Ishikawa (cell line): ENCODE measurements at regions not wholly inside any gene's neighbourhood (a gene's known extent, or its start where the extent isn't known, plus 50 kb on each side); places are given as distances from the start of the nearest gene placed in this dataset.

Experiments used
- CEBPB ChIP-seq: IDR thresholded peaks from 2 replicates; pipeline ENCODE4 v1.6.1; 2012
- CREB1 ChIP-seq: IDR thresholded peaks from 2 replicates; pipeline ENCODE4 v1.6.1; 2012; ENCODE audit warnings: low read depth
- EGR1 ChIP-seq: IDR thresholded peaks from 2 replicates; pipeline ENCODE4 v1.6.1; 2012
- EP300 ChIP-seq: IDR thresholded peaks from 2 replicates; pipeline ENCODE4 v1.6.1; 2012; ENCODE audit warnings: borderline replicate concordance
- FOXM1 ChIP-seq: IDR thresholded peaks from 2 replicates; pipeline ENCODE4 v1.6.1; 2012; ENCODE audit warnings: low read depth, borderline replicate concordance
- MAX ChIP-seq: IDR thresholded peaks from 2 replicates; pipeline ENCODE4 v1.6.1; 2012
- NFIC ChIP-seq: IDR thresholded peaks from 2 replicates; pipeline ENCODE4 v1.6.1; 2012
- RAD21 ChIP-seq: IDR thresholded peaks from 2 replicates; pipeline ENCODE4 v1.6.1; 2012; ENCODE audit warnings: low read depth
- REST ChIP-seq: IDR thresholded peaks from 2 replicates; pipeline ENCODE4 v1.6.1; 2012; ENCODE audit warnings: low read depth, mild to moderate bottlenecking
- TAF1 ChIP-seq: IDR thresholded peaks from 2 replicates; pipeline ENCODE4 v1.6.1; 2012; ENCODE audit warnings: low read depth, mild to moderate bottlenecking
- TCF12 ChIP-seq: IDR thresholded peaks from 2 replicates; pipeline ENCODE4 v1.6.1; 2012; ENCODE audit warnings: low read depth
- TEAD4 ChIP-seq: IDR thresholded peaks from 2 replicates; pipeline ENCODE4 v1.6.1; 2012
- USF1 ChIP-seq: IDR thresholded peaks from 2 replicates; pipeline ENCODE4 v1.6.1; 2012
- YY1 ChIP-seq: IDR thresholded peaks from 2 replicates; pipeline ENCODE4 v1.6.1; 2012; ENCODE audit warnings: low read depth
- ZBTB7A ChIP-seq: IDR thresholded peaks from 2 replicates; pipeline ENCODE4 v1.6.1; 2012; ENCODE audit warnings: low read depth

- TF ChIP-seq RAD21, result no peak
- TF ChIP-seq EGR1, result no peak
- TF ChIP-seq NFIC, result no peak
- no peak for TF ChIP-seq TCF12
- no peak for TF ChIP-seq CEBPB
- TF ChIP-seq ZBTB7A, result no peak
- TF ChIP-seq FOXM1, result no peak
- TF ChIP-seq YY1, result no peak
- TF ChIP-seq TAF1, result no peak
- TF ChIP-seq EP300, result no peak
- no peak for TF ChIP-seq TEAD4
- no peak for TF ChIP-seq USF1
- no peak for TF ChIP-seq MAX
- TF ChIP-seq CREB1, result no peak
- no peak for TF ChIP-seq REST
Observed at GRCh38 chr6:101303495-101303894, 90.0 kb upstream of the GRIK2 start.

- TF ChIP-seq MAX (no peak), REST (no peak), NFIC (no peak), EP300 (no peak), TAF1 (no peak), ZBTB7A (no peak)
Observed at GRCh38 chr6:101312652-101313051, 80.9 kb upstream of the GRIK2 start.

- no peak for TF ChIP-seq YY1
- TF ChIP-seq TCF12, result no peak
- no peak for TF ChIP-seq FOXM1
- TF ChIP-seq EGR1, result no peak
- TF ChIP-seq TAF1, result no peak
Observed at GRCh38 chr6:101322921-101323320, 70.6 kb upstream of the GRIK2 start.

GRCh38 chr6:101326411-101326810, 67.1 kb upstream of the GRIK2 start:
- TF ChIP-seq TEAD4, result no peak
- TF ChIP-seq RAD21, result no peak
- TF ChIP-seq MAX, result no peak

- TF ChIP-seq YY1, result no peak
- no peak for TF ChIP-seq TEAD4
- TF ChIP-seq MAX, result no peak
- no peak for TF ChIP-seq NFIC
- no peak for TF ChIP-seq ZBTB7A
- TF ChIP-seq REST, result no peak
- TF ChIP-seq EP300, result no peak
- no peak for TF ChIP-seq TAF1
- no peak for TF ChIP-seq CEBPB
- no peak for TF ChIP-seq RAD21
- TF ChIP-seq TCF12, result no peak
- no peak for TF ChIP-seq CREB1
- TF ChIP-seq FOXM1, result no peak
- no peak for TF ChIP-seq EGR1
- TF ChIP-seq USF1, result no peak
Observed at GRCh38 chr6:101341926-101342325, 51.6 kb upstream of the GRIK2 start.
